DOHH2 (cell line): ENCODE measurements at regions not wholly inside any gene's neighbourhood (a gene's known extent, or its start where the extent isn't known, plus 50 kb on each side); places are given as distances from the start of the nearest gene placed in this dataset.

Experiments used
- H3F3A ChIP-seq: fragments of 200-600 bp; sonication (generic), shearing (Covaris generic); 2 replicates; pipeline ENCODE4 v1.6.0; 2016; ENCODE audit warnings: antibody characterized with exemption, mild to moderate bottlenecking; ENCODE audit not compliant: control insufficient read depth, insufficient read depth
- H3K27ac ChIP-seq: fragments of 200-600 bp; sonication (generic); 2 replicates; pipeline ENCODE4 v1.5.1; 2014; ENCODE audit warnings: low read depth, mild to moderate bottlenecking, low read length, moderate library complexity
- H3K27me3 ChIP-seq: fragments of 200-600 bp; sonication (generic); 2 replicates; pipeline ENCODE4 v1.6.1; 2014; ENCODE audit warnings: mild to moderate bottlenecking, low read length, mixed read lengths; ENCODE audit not compliant: control insufficient read depth
- H3K36me3 ChIP-seq: fragments of 200-600 bp; sonication (generic); 2 replicates; pipeline ENCODE4 v1.6.1; 2014; ENCODE audit warnings: mild to moderate bottlenecking, low read length, moderate library complexity, mixed read lengths; ENCODE audit not compliant: control insufficient read depth
- H3K4me1 ChIP-seq: fragments of 200-600 bp; sonication (generic); 2 replicates; pipeline ENCODE4 v1.6.1; 2014; ENCODE audit warnings: mild to moderate bottlenecking, low read length, mixed read lengths; ENCODE audit not compliant: control insufficient read depth
- H3K4me2 ChIP-seq: fragments of 200-600 bp; sonication (generic); 2 replicates; pipeline ENCODE4 v1.6.0; 2014; ENCODE audit warnings: mild to moderate bottlenecking, low read length, moderate library complexity
- H3K4me3 ChIP-seq: fragments of 200-600 bp; sonication (generic); 2 replicates; pipeline ENCODE4 v1.5.1; 2014; ENCODE audit warnings: mild to moderate bottlenecking, low read length, mixed read lengths
- H3K79me2 ChIP-seq: fragments of 200-600 bp; sonication (generic); 2 replicates; pipeline ENCODE4 v1.6.1; 2014; ENCODE audit warnings: mild to moderate bottlenecking, low read length, mixed read lengths; ENCODE audit not compliant: control insufficient read depth
- H3K9me2 ChIP-seq: fragments of 200-600 bp; sonication (generic); replicated peaks from 2 replicates; pipeline ENCODE4 v1.6.1; 2014; ENCODE audit warnings: mild to moderate bottlenecking, low read length, mixed read lengths; ENCODE audit not compliant: control insufficient read depth
- H3K9me3 ChIP-seq: fragments of 200-600 bp; sonication (generic); 2 replicates; pipeline ENCODE4 v1.6.1; 2014; ENCODE audit warnings: antibody characterized with exemption, low read length, mixed read lengths; ENCODE audit not compliant: control insufficient read depth, insufficient read depth
- H4K20me1 ChIP-seq: fragments of 200-600 bp; sonication (generic); 2 replicates; pipeline ENCODE4 v1.6.0; 2014; ENCODE audit warnings: low read depth, mild to moderate bottlenecking, antibody characterized with exemption, low read length, moderate library complexity; ENCODE audit not compliant: control insufficient read depth, insufficient read depth
- CTCF ChIP-seq: fragments of 200-600 bp; sonication (generic); IDR thresholded peaks from one replicate; pipeline ENCODE4 v1.5.1; 2014; ENCODE audit warnings: antibody characterized with exemption, mild to moderate bottlenecking, low read depth, low read length; ENCODE audit not compliant: poor library complexity, severe bottlenecking
- EZH2phosphoT487 ChIP-seq: fragments of 200-600 bp; sonication (generic); IDR thresholded peaks from 2 replicates; pipeline ENCODE4 v1.6.1; 2017; ENCODE audit warnings: borderline replicate concordance, mild to moderate bottlenecking, antibody characterized with exemption, low read length, moderate library complexity, mixed read lengths

DNA sequence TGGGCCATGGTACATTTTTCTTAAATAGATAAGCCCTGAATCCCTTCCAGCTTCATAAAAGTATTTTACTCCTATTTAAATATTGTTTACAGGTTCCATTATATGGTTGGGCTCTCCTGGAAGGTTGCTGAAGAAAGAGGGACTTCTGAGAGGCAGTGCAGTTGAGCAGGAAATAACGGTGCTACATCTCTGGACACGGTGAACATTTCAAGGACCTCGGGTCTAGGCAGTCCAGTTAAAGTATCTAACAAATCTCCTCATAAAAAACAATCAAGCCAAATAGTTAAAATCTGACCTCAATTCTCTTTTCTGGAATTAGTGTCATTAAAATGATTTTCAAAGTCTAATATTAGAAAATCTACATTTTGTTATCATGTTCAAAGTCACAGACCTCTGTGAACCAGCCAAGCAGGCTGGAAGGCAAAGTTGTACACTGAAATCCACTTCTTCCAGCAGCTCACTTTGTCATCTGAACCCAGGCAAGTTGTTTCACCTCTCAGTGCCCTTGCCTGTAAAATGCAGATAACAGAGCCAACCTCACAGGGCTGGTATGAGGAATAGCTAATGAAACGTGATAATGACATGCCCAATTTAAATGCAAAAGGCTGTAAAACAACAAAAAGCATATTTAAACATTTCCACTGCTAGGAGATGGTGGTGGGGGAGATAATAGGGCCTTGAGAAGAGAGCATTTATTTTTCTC lies 267.0 kb upstream of the KLF3 start:
- TF ChIP-seq CTCF (no peak), EZH2phosphoT487 (no peak)
- Histone ChIP-seq H3K9me3 (no peaks in the 10 kb centered on the region; the same call in 1 of the 2 replicates), H3F3A (no peaks in the 10 kb centered on the region), H3K4me2 (no peak overlapping the region), H4K20me1 (no peaks in the 10 kb centered on the region), H3K4me3 (no peak overlapping the region), H3K9me2 (no peaks in the 10 kb centered on the region), H3K4me1 (no peaks in the 10 kb centered on the region), H3K36me3 (no peaks in the 10 kb centered on the region), H3K79me2 (no peaks in the 10 kb centered on the region), H3K27ac (no peak overlapping the region), H3K27me3 (no peaks in the 10 kb centered on the region)

GRCh38 chr4:38400946-38401345 lies 263.1 kb upstream of the KLF3 start:
- H3K27ac ChIP-seq = no peak overlapping the region
- H3K9me3 ChIP-seq = no peaks in the 10 kb centered on the region
- H3F3A ChIP-seq = no peaks in the 10 kb centered on the region
- no peaks in the 10 kb centered on the region for H3K27me3 ChIP-seq
- H3K4me1 ChIP-seq = no peaks in the 10 kb centered on the region
- H3K79me2 ChIP-seq = no peaks in the 10 kb centered on the region
- no peaks in the 10 kb centered on the region for H3K9me2 ChIP-seq
- no peak for TF ChIP-seq EZH2phosphoT487
- no peak for TF ChIP-seq CTCF
- H3K36me3 ChIP-seq = no peaks in the 10 kb centered on the region
- no peak overlapping the region for H3K4me2 ChIP-seq
- no peak overlapping the region for H3K4me3 ChIP-seq
- no peaks in the 10 kb centered on the region for H4K20me1 ChIP-seq

- TF ChIP-seq EZH2phosphoT487 (no peak), CTCF (no peak)
- no peak overlapping the region for H3K27ac ChIP-seq
- no peaks in the 10 kb centered on the region for H3K79me2 ChIP-seq
- H4K20me1 ChIP-seq = no peaks in the 10 kb centered on the region
- no peaks in the 10 kb centered on the region for H3K4me1 ChIP-seq
- H3K4me2 ChIP-seq = no peak overlapping the region
- no peaks in the 10 kb centered on the region for H3K27me3 ChIP-seq
- no peak overlapping the region for H3K4me3 ChIP-seq
- H3K9me3 ChIP-seq = no peaks in the 10 kb centered on the region
- H3K36me3 ChIP-seq = no peaks in the 10 kb centered on the region
- no peaks in the 10 kb centered on the region for H3K9me2 ChIP-seq
- no peaks in the 10 kb centered on the region for H3F3A ChIP-seq
These were observed 257.8 kb upstream of the KLF3 start for GRCh38 chr4:38406243-38406642.
